CD14-positive monocyte (primary cell): ENCODE measurements at regions not wholly inside any gene's neighbourhood (a gene's known extent, or its start where the extent isn't known, plus 50 kb on each side); places are given as distances from the start of the nearest gene placed in this dataset.

Experiments
- DNase-seq, 3 donors: peaks; one replicate each; pipeline ENCODE4 v3.0.0-alpha.2; 2011 to 2022
- H2AFZ ChIP-seq: 2 replicates; pipeline ENCODE4 v1.6.0; 2012; ENCODE audit warnings: mild to moderate bottlenecking, low read depth, low read length, inconsistent platforms; ENCODE audit not compliant: insufficient read depth, poor library complexity, severe bottlenecking
- H3K27ac ChIP-seq, 2 donors: 1 replicate in 1 of 2; 2 replicates in 1 of 2; pipeline ENCODE4 v1.5.1; 2012 to 2013; ENCODE audit warnings: low read length in 2 of 2, control low read depth in 1 of 2, inconsistent platforms in 1 of 2, low read depth in 1 of 2, mild to moderate bottlenecking in 1 of 2
- H3K27me3 ChIP-seq, 2 donors: one replicate each; pipeline versions ENCODE4 v1.6.0 to v1.6.1; 2011 to 2013; ENCODE audit warnings: low read length in 2 of 2; ENCODE audit not compliant: control insufficient read depth in 2 of 2, insufficient read depth in 2 of 2
- H3K36me3 ChIP-seq, 2 donors: replicated peaks in 1 of 2; 1 replicate in 1 of 2; 2 replicates in 1 of 2; pipeline versions ENCODE4 v1.5.1 to v1.6.1; 2012 to 2013; ENCODE audit warnings: low read length in 2 of 2, control low read depth in 1 of 2, inconsistent platforms in 1 of 2, mild to moderate bottlenecking in 1 of 2; ENCODE audit not compliant: insufficient read depth in 2 of 2, control insufficient read depth in 1 of 2
- H3K4me1 ChIP-seq, 2 donors: 1 replicate in 1 of 2; 2 replicates in 1 of 2; pipeline versions ENCODE4 v1.5.1 to v1.6.1; 2012 to 2013; ENCODE audit warnings: low read length in 2 of 2, control low read depth in 1 of 2, inconsistent platforms in 1 of 2, mild to moderate bottlenecking in 1 of 2, moderate library complexity in 1 of 2; ENCODE audit not compliant: insufficient read depth in 2 of 2, control insufficient read depth in 1 of 2
- H3K4me2 ChIP-seq: replicated peaks from 2 replicates; pipeline ENCODE3; 2012; ENCODE audit warnings: low read length, moderate library complexity, mild to moderate bottlenecking; ENCODE audit not compliant: poor library complexity, severe bottlenecking; ENCODE audit errors: extremely low read depth
- H3K4me3 ChIP-seq, 3 experiments: fragments of 200-600 bp in 1 of 3; sonication (generic) in 1 of 3; replicated peaks in 1 of 3; 1 replicate in 2 of 3; 2 replicates in 1 of 3; pipeline ENCODE4 v1.5.1; 2011 to 2013; ENCODE audit warnings: low read length in 3 of 3, mild to moderate bottlenecking in 3 of 3, control low read depth in 2 of 3, low read depth in 2 of 3, inconsistent platforms in 1 of 3, moderate library complexity in 1 of 3
- H3K79me2 ChIP-seq: 2 replicates; pipeline ENCODE4 v1.6.0; 2012; ENCODE audit warnings: mild to moderate bottlenecking, control low read depth, inconsistent platforms, low read length, moderate library complexity; ENCODE audit not compliant: insufficient read depth
- H3K9ac ChIP-seq: 2 replicates; pipeline ENCODE4 v1.6.0; 2017; ENCODE audit warnings: low read length, mild to moderate bottlenecking; ENCODE audit not compliant: insufficient read depth, poor library complexity, severe bottlenecking
- H3K9me3 ChIP-seq, 2 donors: replicated peaks in 1 of 2; 1 replicate in 1 of 2; 2 replicates in 1 of 2; pipeline versions ENCODE4 v1.5.1 to v1.6.1; 2012 to 2013; ENCODE audit warnings: low read length in 2 of 2, control low read depth in 1 of 2; ENCODE audit not compliant: control insufficient read depth in 1 of 2, insufficient read depth in 1 of 2
- H4K20me1 ChIP-seq: 2 replicates; pipeline ENCODE4 v1.6.0; 2012; ENCODE audit warnings: mild to moderate bottlenecking, low read length, control low read depth, moderate library complexity; ENCODE audit not compliant: insufficient read depth
- H3K27ac Mint-ChIP-seq, 7 donors: one replicate each; pipeline ENCODE4 v1.8.0; 2020; ENCODE audit warnings: mild to moderate bottlenecking in 7 of 7, mixed read lengths in 7 of 7, moderate library complexity in 6 of 7, inconsistent platforms in 2 of 7
- H3K27me3 Mint-ChIP-seq, 3 donors: one replicate each; pipeline ENCODE4 v1.8.0; 2021 to 2022; ENCODE audit warnings: low read depth in 3 of 3, mild to moderate bottlenecking in 3 of 3, mixed read lengths in 3 of 3, moderate library complexity in 3 of 3, inconsistent platforms in 1 of 3
- H3K36me3 Mint-ChIP-seq, 2 donors: one replicate each; pipeline ENCODE4 v1.8.0; 2020; ENCODE audit warnings: mixed read lengths in 2 of 2, inconsistent platforms in 1 of 2, mild to moderate bottlenecking in 1 of 2
- H3K4me1 Mint-ChIP-seq: one replicate; pipeline ENCODE4 v1.8.0; 2020; ENCODE audit warnings: mild to moderate bottlenecking, mixed read lengths
- H3K4me3 Mint-ChIP-seq, 2 donors: one replicate each; pipeline ENCODE4 v1.8.0; 2020; ENCODE audit warnings: mild to moderate bottlenecking in 2 of 2, mixed read lengths in 2 of 2, moderate library complexity in 1 of 2
- H3K9me3 Mint-ChIP-seq, 7 donors: one replicate each; pipeline ENCODE4 v1.8.0; 2020 to 2022; ENCODE audit warnings: mixed read lengths in 7 of 7, mild to moderate bottlenecking in 6 of 7, moderate library complexity in 6 of 7, inconsistent platforms in 2 of 7
- CTCF ChIP-seq: fragments of 200-600 bp; IDR thresholded peaks from one replicate; pipeline ENCODE4 v1.8.0; 2022; ENCODE audit warnings: antibody characterized with exemption, mild to moderate bottlenecking
- WGBS: methylation state at CpG from one replicate; pipeline ENCODE4 v1.1.5; 2013; ENCODE audit warnings: missing lambda C conversion rate; ENCODE audit not compliant: insufficient coverage; 5-methylcytosine and 5-hydroxymethylcytosine counted together
- intact Hi-C, 2 donors: fragments of 100-400 bp; cut with micrococcal nuclease; formaldehyde crosslinking; loops; one replicate each; pipeline versions ENCODE4 v1.15.0 to v1.15.1; 2023

- H3K9me3 Mint-ChIP-seq: no peaks in the 10 kb centered on the region
- intact Hi-C loops: no loop called here
- H3K36me3 Mint-ChIP-seq: no peaks in the 10 kb centered on the region
- Histone ChIP-seq H3K4me1 (peaks cover 6 to 12% of the 10 kb centered on the region in 2 donors), H3K27ac (peak overlapping the region; percentile 38 to 68), H3K9me3 (no peaks in the 10 kb centered on the region), H3K79me2 (no peaks in the 10 kb centered on the region), H3K4me2 (peak overlapping the region; percentile 77), H3K27me3 (peaks cover 0 to 14% of the 10 kb centered on the region in 2 donors), H3K36me3 (no peaks in the 10 kb centered on the region), H3K9ac (peak overlapping the region; percentile 42), H3K4me3 (peak overlapping the region; percentile 69 to 80 (median 69)), H4K20me1 (no peaks in the 10 kb centered on the region), H2AFZ (peak overlapping the region; percentile 91)
- peak overlapping the region in 5 of 7 donors; percentile 75 to 98 (median 92) for H3K27ac Mint-ChIP-seq
- peaks cover 2 to 8% (median 6%) of the 10 kb centered on the region in 3 donors for H3K27me3 Mint-ChIP-seq
- peaks cover 8% of the 10 kb centered on the region for H3K4me1 Mint-ChIP-seq
- TF ChIP-seq CTCF: no peak
- H3K4me3 Mint-ChIP-seq: peak overlapping the region; percentile 91 to 98
- DNase-seq: no peak
- WGBS: 5% methylated on average over 19 of the region's 19 CpGs
Observed at GRCh38 chrX:52262195-52262546, 77.5 kb downstream of the MAGED4 start.

DNA sequence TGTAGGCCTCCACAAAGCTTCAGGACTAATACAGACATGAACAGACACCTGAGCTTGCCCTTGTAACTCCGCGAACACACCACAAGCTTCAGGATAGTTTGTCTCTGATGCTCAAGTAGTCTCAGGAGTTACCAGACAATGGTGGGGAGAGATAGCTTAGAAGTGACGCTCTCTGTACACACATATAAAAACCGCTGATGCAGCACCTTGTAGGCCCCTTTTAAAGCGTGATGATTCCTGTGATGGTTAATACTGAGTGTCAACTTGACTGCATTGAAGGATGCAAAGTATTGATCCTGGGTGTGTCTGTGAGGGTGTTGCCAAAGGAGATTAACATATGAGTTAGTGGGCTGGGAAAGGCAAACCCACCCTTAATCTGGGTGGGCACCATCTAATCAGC is 78.7 kb downstream of the MAGED4 start:
- Mint-ChIP-seq H3K27ac (no peak overlapping the region), H3K4me3 (no peak overlapping the region), H3K36me3 (no peaks in the 10 kb centered on the region), H3K9me3 (no peaks in the 10 kb centered on the region), H3K4me1 (peaks cover 8% of the 10 kb centered on the region), H3K27me3 (peaks cover 2 to 7% (median 6%) of the 10 kb centered on the region in 3 donors)
- intact Hi-C loops: no loop called here
- H3K36me3 ChIP-seq: no peaks in the 10 kb centered on the region
- no CpG with 5 or more reads among the region's 5 CpGs for WGBS
- H3K4me1 ChIP-seq: peaks cover 6 to 12% of the 10 kb centered on the region in 2 donors
- H2AFZ ChIP-seq: no peak overlapping the region
- no peaks in the 10 kb centered on the region for H4K20me1 ChIP-seq
- no peak overlapping the region for H3K27ac ChIP-seq
- no peak overlapping the region for H3K9ac ChIP-seq
- DNase-seq: no peak
- H3K79me2 ChIP-seq: no peaks in the 10 kb centered on the region
- H3K27me3 ChIP-seq: peaks cover 0 to 7% of the 10 kb centered on the region in 2 donors
- no peaks in the 10 kb centered on the region for H3K9me3 ChIP-seq
- H3K4me2 ChIP-seq: no peak overlapping the region
- no peak overlapping the region for H3K4me3 ChIP-seq
- TF ChIP-seq CTCF: no peak
